ENCODE measurements at regions not wholly inside any gene's neighbourhood (a gene's known extent, or its start where the extent isn't known, plus 50 kb on each side); places are given as distances from the start of the nearest gene placed in this dataset.

DNA sequence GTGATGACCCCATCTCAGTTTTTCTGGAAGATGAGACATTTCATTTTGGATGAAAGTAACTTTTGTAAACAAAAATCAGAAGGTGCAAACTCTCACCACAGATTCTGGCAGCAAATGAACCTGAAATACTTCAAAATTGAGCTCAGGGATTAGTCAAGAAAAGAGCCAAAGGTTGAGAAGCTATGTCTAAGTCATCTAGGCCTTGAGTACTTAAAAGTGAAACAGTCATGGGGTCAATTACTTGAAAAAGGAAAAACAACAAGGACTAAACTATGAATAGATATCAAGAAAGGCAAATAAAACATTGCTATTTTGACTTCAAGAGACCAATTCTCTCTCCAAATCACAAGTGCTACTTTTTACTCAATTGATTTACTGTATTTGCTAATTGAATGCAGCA is 285.1 kb downstream of the RBM43 start:
- no peak for TF ChIP-seq CTCF (IDR thresholded peaks at IDR 0.05)
- no peak for TF ChIP-seq POLR2A (IDR thresholded peaks at IDR 0.05)
